Activated CD4-positive, alpha-beta T cell treated with anti-CD3 and anti-CD28 coated beads, Interleukin-2, amount 10 ng/mL, durations not matched to agents 24 days and 14 days (primary cell): ENCODE measurements at regions not wholly inside any gene's neighbourhood (a gene's known extent, or its start where the extent isn't known, plus 50 kb on each side); places are given as distances from the start of the nearest gene placed in this dataset.
A peak's percentile ranks its signal among the peaks of the same experiment; 100 is the strongest.

Experiments used
- DNase-seq: peaks from one replicate; pipeline ENCODE4 v3.0.0; 2022
- H3K27ac Mint-ChIP-seq: one replicate; pipeline ENCODE4 v1.8.0; 2022; ENCODE audit warnings: mild to moderate bottlenecking, mixed read lengths
- H3K27me3 Mint-ChIP-seq: one replicate; pipeline ENCODE4 v1.8.0; 2022; ENCODE audit warnings: mixed read lengths
- H3K36me3 Mint-ChIP-seq: one replicate; pipeline ENCODE4 v1.8.0; 2022; ENCODE audit warnings: low read depth, mild to moderate bottlenecking, mixed read lengths
- H3K4me1 Mint-ChIP-seq: one replicate; pipeline ENCODE4 v1.8.0; 2021; ENCODE audit warnings: mixed read lengths
- H3K4me3 Mint-ChIP-seq: one replicate; pipeline ENCODE4 v1.8.0; 2022; ENCODE audit warnings: mild to moderate bottlenecking, moderate library complexity, mixed read lengths
- H3K9me3 Mint-ChIP-seq: one replicate; pipeline ENCODE4 v1.8.0; 2021; ENCODE audit warnings: mixed read lengths
- intact Hi-C: fragments of 100-400 bp; cut with micrococcal nuclease; formaldehyde crosslinking; loops from one replicate; pipeline ENCODE4 v1.15.1; 2023

- DNase-seq = no peak
- intact Hi-C loops = no loop called here
- H3K4me3 Mint-ChIP-seq = no peak overlapping the region
- no peak overlapping the region for H3K27ac Mint-ChIP-seq
- no peaks in the 10 kb centered on the region for H3K36me3 Mint-ChIP-seq
- H3K27me3 Mint-ChIP-seq = no peaks in the 10 kb centered on the region
- peaks cover 3% of the 10 kb centered on the region for H3K9me3 Mint-ChIP-seq
- H3K4me1 Mint-ChIP-seq = peaks cover 4% of the 10 kb centered on the region
These were observed 463.6 kb upstream of the KCNMB2 start for GRCh38 chr3:178072391-178073305.

GRCh38 chr3:178073366-178073765, 462.9 kb upstream of the KCNMB2 start:
- H3K27me3 Mint-ChIP-seq = no peaks in the 10 kb centered on the region
- peaks cover 4% of the 10 kb centered on the region for H3K4me1 Mint-ChIP-seq
- intact Hi-C loops = no loop called here
- no peak overlapping the region for H3K4me3 Mint-ChIP-seq
- no peak overlapping the region for H3K27ac Mint-ChIP-seq
- DNase-seq = no peak
- H3K36me3 Mint-ChIP-seq = no peaks in the 10 kb centered on the region
- peaks cover 3% of the 10 kb centered on the region for H3K9me3 Mint-ChIP-seq

- intact Hi-C loops = no loop called here
- H3K27me3 Mint-ChIP-seq = no peaks in the 10 kb centered on the region
- no peak overlapping the region for H3K27ac Mint-ChIP-seq
- no peaks in the 10 kb centered on the region for H3K9me3 Mint-ChIP-seq
- no peaks in the 10 kb centered on the region for H3K36me3 Mint-ChIP-seq
- H3K4me3 Mint-ChIP-seq = no peak overlapping the region
- peaks cover 10% of the 10 kb centered on the region for H3K4me1 Mint-ChIP-seq
- DNase-seq = no peak
These were observed 460.9 kb upstream of the KCNMB2 start for GRCh38 chr3:178075344-178075743.

GRCh38 chr3:178078953-178079352, 457.3 kb upstream of the KCNMB2 start:
- intact Hi-C loops = no loop called here
- Mint-ChIP-seq H3K9me3 (peaks cover 6% of the 10 kb centered on the region), H3K4me1 (peaks cover 12% of the 10 kb centered on the region), H3K36me3 (no peaks in the 10 kb centered on the region), H3K27me3 (no peaks in the 10 kb centered on the region), H3K4me3 (no peak overlapping the region), H3K27ac (no peak overlapping the region)
- DNase-seq = no peak

GRCh38 chr3:178079966-178080365, 456.3 kb upstream of the KCNMB2 start:
- intact Hi-C loops = loop anchor here (10.0 kb wide), 1 partner anchor 85 kb away; no protein-coding TSS in a partner anchor

GRCh38 chr3:178082326-178082906, 453.8 kb upstream of the KCNMB2 start:
- Mint-ChIP-seq H3K4me1 (peaks cover 26% of the 10 kb centered on the region), H3K36me3 (no peaks in the 10 kb centered on the region), H3K27ac (no peak overlapping the region), H3K4me3 (no peak overlapping the region), H3K9me3 (peaks cover 6% of the 10 kb centered on the region), H3K27me3 (no peaks in the 10 kb centered on the region)
- DNase-seq = no peak
- intact Hi-C loops = loop anchor here (10.0 kb wide), 1 partner anchor 88 kb away; no protein-coding TSS in a partner anchor

More at GRCh38 chr3:178079966-178080365, 456.3 kb upstream of the KCNMB2 start:
- Mint-ChIP-seq H3K36me3 (no peaks in the 10 kb centered on the region), H3K27ac (no peak overlapping the region), H3K4me3 (no peak overlapping the region), H3K4me1 (peaks cover 21% of the 10 kb centered on the region), H3K9me3 (peaks cover 6% of the 10 kb centered on the region), H3K27me3 (no peaks in the 10 kb centered on the region)
- no peak for DNase-seq

- H3K27ac Mint-ChIP-seq = peak overlapping the region; percentile 10
- H3K4me1 Mint-ChIP-seq = peaks cover 26% of the 10 kb centered on the region
- peaks cover 6% of the 10 kb centered on the region for H3K9me3 Mint-ChIP-seq
- DNase-seq = no peak
- intact Hi-C loops = loop anchor here (10.0 kb wide), 1 partner anchor 89 kb away; no protein-coding TSS in a partner anchor
- no peaks in the 10 kb centered on the region for H3K36me3 Mint-ChIP-seq
- H3K4me3 Mint-ChIP-seq = peak overlapping the region; percentile 61
- no peaks in the 10 kb centered on the region for H3K27me3 Mint-ChIP-seq
These were observed 452.1 kb upstream of the KCNMB2 start for GRCh38 chr3:178083906-178084866.

GRCh38 chr3:178084938-178085816, 451.1 kb upstream of the KCNMB2 start:
- Mint-ChIP-seq H3K4me3 (peak overlapping the region; percentile 61), H3K4me1 (peaks cover 22% of the 10 kb centered on the region), H3K9me3 (peaks cover 10% of the 10 kb centered on the region), H3K36me3 (no peaks in the 10 kb centered on the region), H3K27me3 (no peaks in the 10 kb centered on the region), H3K27ac (peak overlapping the region; percentile 10)
- intact Hi-C loops = loop anchor here (10.0 kb wide), 1 partner anchor 90 kb away; no protein-coding TSS in a partner anchor
- DNase-seq = peak; percentile 81

GRCh38 chr3:178085817-178086123, 450.5 kb upstream of the KCNMB2 start:
- intact Hi-C loops = loop anchor here (10.0 kb wide), 1 partner anchor 91 kb away; no protein-coding TSS in a partner anchor
- Mint-ChIP-seq H3K9me3 (peaks cover 10% of the 10 kb centered on the region), H3K27ac (no peak overlapping the region), H3K36me3 (no peaks in the 10 kb centered on the region), H3K4me1 (peaks cover 20% of the 10 kb centered on the region), H3K27me3 (no peaks in the 10 kb centered on the region), H3K4me3 (no peak overlapping the region)
- DNase-seq = no peak

GRCh38 chr3:178086144-178086825, 450.0 kb upstream of the KCNMB2 start:
- Mint-ChIP-seq H3K9me3 (peaks cover 8% of the 10 kb centered on the region), H3K36me3 (no peaks in the 10 kb centered on the region), H3K4me1 (peaks cover 20% of the 10 kb centered on the region), H3K4me3 (no peak overlapping the region), H3K27me3 (no peaks in the 10 kb centered on the region), H3K27ac (no peak overlapping the region)
- intact Hi-C loops = loop anchor here (10.0 kb wide), 1 partner anchor 91 kb away; no protein-coding TSS in a partner anchor
- DNase-seq = no peak

GRCh38 chr3:178087376-178087775, 448.9 kb upstream of the KCNMB2 start:
- intact Hi-C loops = loop anchor here (10.0 kb wide), 1 partner anchor 93 kb away; no protein-coding TSS in a partner anchor
- Mint-ChIP-seq H3K9me3 (peaks cover 4% of the 10 kb centered on the region), H3K27ac (no peak overlapping the region), H3K36me3 (no peaks in the 10 kb centered on the region), H3K4me3 (no peak overlapping the region), H3K4me1 (peaks cover 20% of the 10 kb centered on the region), H3K27me3 (no peaks in the 10 kb centered on the region)
- DNase-seq = no peak

- Mint-ChIP-seq H3K4me3 (no peak overlapping the region), H3K27ac (no peak overlapping the region), H3K4me1 (peaks cover 18% of the 10 kb centered on the region), H3K36me3 (no peaks in the 10 kb centered on the region), H3K9me3 (peaks cover 9% of the 10 kb centered on the region), H3K27me3 (peaks cover 2% of the 10 kb centered on the region)
- DNase-seq = no peak
- intact Hi-C loops = loop anchor here (10.0 kb wide), 1 partner anchor 94 kb away; no protein-coding TSS in a partner anchor
These were observed 447.3 kb upstream of the KCNMB2 start for GRCh38 chr3:178088963-178089362.
